ENCODE measurements at regions not wholly inside any gene's neighbourhood (a gene's known extent, or its start where the extent isn't known, plus 50 kb on each side); places are given as distances from the start of the nearest gene placed in this dataset.

DNA sequence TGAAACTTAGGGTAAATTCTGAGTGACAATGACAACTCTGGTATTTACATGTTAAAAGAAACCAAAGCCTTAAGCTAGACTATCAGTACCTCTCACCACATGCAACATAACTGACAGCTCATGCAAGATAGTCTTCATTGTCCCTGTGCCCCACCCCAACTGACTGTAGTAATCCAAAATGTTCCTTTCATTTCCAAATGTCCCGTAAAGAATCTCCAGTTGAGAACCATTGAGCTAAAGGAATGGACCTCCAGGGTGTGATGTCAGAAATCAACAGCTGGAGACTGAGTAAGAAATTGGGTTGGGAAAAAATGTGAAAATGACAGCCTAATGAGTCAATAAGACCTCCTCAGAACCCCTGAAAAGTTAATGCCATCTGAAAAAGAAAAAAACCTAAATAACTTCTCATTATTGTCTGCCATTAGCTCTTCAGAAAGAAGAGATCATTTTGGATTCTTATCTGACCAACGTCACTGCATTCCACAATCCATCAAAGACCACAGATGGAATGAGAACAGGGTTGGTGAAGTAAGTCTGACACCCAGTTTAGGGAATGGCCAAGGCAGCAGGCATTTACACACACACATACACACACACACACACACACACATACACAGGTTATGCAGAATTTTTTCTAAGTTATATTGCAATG is 51.7 kb upstream of the ACVR2A start:
- no peak for DNase-seq

DNA sequence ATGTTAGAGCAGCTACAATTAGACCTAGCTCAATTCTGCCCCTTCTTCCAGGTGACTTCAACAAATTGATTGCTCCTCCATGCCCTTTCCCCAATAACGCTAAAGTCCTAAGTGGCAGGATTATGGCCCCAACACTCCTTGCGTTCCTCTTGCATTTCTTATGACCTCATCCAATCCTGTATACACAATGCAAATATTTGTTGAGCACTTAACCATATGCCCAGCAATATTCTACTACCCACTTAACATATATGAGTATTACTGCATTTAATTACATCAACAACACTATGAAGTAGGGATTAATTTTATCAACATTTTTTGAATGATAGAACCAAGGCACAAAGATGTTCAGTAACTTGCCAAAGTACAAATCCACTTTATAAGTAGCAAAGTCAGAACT is 54.2 kb upstream of the ACVR2A start:
- DNase-seq = no peak

DNA sequence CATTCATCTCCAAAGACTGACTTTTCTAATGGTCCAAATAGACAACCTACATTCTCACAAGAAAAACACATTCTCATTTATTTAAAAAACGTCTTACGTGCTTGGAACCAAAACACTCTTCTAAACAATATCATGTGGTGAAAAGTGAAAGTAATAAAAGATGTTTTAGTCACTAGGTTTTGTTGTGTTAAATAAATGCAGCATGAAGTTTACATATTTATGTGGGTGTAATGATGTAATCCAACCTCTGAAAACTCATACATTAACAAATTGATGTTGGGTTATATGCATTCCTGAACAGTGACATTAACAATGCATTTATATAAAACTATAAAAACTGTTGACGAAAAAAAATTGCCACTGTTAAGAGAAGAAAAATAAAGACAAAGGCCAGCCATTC is 55.1 kb upstream of the ACVR2A start:
- DNase-seq = no peak

DNA sequence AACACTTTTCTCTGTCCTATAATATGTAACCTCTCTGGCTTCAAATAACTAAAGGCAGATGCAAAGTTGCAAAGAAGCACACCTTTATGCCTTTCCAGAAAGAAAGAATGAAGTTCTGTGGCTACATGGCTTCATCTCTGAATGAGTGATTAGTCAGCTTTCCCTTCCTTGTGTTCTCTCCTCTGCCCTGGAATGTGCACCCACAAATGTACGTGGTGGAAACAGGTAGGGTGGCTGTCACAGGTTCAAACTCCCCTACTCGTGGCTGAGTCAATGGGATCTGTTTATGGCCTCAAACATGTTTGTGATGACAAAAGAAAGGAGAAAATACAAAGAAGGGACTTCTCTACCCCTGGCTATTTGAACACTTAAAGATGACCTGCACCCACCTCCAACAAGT is 55.5 kb upstream of the ACVR2A start:
- no peak for DNase-seq

DNA sequence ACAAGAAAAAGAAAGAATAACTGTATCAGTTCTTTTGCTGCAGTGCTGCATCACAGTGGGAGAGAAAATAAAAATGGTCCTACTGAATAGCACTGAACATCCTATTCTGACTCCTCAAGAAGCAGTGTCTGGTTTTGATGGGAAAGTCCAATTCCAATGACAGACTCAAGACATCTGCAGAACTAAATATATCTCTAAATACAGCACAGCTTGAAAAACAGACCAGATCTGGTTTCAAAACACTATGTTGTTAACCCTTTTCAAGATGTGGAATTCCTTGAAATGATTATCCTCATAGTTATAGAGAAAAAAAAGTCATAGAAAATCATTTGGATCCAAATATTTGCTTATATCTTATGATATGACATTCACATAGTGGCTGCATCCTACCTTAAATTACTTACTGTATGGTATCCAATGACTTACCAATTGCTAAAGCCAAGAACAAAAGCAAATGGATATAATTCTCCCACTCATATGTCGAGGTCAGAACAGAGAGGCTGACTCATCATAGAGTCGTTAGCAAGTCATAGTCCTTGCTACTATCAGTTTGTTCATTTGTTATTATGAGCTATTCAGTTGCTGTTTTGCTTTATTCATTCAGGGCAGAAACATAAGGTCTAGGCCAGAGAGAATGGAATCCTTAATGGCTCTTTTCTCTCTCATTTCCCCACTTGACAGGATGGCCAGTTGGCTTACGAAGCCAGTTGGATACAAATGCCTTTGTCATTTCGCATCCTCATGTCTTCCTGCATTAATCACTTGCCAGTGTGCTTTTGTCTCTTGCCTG is 62.5 kb upstream of the ACVR2A start:
- DNase-seq = no peak

DNA sequence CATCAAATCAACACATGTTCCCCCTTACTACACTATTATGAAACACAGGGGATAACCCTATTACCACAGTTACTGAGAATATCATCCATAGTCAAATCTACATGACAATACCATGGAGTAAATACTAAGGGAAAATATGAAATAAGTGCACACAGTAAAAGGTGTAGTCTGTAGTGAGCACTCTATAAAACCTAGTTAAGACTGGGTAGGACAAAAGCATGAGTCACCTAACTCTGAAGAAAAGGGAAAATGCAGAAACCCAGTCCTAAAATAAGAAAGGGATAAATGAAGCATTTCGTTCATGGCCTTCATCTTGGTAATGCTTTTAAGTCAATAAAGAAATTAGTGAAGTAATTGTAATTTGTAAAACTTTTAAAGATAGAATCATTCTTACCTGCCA is 65.4 kb upstream of the ACVR2A start:
- DNase-seq = no peak

DNA sequence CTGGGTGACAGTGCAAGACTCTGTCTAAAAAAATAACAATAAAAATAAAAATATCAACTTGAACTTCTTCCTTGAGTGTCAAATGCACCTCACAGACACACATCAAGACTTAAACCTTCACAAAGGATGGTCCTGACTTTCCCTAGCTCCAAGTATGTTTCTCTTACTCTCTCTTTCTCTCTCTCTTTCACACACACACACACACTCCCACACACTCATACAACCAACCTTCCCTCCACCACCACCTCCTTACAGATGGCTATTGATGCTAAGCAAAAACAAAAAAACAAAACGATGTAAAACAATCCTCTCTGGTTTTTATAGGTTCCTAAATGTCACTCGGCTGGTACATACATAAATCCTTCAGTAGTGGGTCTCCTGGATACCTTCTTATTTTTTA is 67.4 kb upstream of the ACVR2A start:
- DNase-seq = no peak

DNA sequence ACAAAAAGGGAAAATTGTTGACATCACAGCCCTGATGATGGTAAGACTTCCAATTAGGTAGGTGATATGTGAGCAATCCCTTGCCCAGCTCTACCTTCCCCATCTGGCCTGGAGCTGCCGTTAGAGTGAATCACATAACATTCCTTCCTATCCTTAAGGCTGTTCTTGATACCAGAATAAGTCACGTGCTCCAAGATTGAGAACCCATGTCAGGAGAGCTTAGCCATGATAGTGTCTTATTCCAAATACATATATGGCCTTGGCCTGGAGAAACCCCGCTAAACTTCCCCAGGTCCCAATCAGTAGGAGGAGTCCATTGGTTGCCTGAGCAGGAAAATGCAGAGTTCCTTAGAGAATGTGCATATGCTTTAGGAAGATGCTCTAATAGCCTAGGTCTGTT is 70.0 kb upstream of the ACVR2A start:
- DNase-seq = no peak

DNA sequence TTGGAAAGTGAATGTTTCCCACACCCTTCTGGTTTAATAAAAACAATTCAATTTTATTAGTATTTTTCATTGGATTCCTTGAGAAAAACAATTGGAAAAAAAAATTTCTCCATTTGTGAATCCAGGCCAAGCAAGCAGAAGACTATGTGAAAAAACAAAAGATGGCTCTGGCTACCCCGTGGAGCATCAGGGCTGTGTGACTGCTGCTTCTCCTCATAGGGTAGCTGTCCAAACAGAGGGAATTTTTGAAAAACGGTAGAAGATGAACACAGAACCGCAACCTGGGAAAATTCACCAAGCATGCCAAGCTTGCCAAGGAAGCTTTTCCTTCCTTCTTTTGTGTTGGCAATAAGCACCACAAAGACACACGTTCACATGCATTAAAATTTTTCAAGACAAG is 71.3 kb upstream of the ACVR2A start:
- DNase-seq = no peak

DNA sequence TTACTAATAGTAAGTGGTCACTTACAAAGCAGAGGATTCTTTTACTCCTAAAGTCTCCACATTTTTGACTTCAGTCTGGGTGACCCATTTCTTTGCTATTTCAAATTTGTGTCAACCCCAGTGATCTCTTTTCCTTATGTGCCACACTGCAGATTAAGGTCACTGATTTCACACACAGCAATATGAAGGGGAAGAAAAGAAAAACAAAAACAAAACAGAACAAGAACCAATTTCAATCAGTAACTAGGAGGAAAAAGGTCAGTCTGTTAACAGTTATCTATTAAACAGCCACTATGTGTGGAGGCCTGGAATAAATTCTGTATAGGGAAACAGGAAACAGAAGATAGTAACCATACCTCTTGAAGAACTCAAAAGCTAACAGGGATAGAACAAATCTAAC is 72.0 kb upstream of the ACVR2A start:
- no peak for DNase-seq

DNA sequence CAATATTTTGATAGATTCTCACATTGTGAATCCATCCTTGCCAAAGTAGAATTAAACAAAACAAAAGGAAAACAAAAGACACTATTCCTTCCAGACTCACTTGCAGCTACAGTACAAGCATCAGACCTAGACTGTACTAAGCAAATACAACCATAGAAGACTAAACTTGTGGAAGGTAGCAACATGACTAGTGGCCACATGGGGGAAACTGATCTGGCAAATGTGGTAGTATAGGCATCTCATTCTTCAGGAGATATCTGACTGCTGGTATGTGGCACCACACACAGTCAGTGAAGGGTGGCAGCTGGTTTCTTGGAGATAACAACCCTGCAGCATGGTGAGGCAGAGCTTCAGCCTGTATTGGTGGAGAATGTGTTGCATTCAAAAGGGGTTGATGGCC is 81.0 kb upstream of the ACVR2A start:
- no peak for DNase-seq

DNA sequence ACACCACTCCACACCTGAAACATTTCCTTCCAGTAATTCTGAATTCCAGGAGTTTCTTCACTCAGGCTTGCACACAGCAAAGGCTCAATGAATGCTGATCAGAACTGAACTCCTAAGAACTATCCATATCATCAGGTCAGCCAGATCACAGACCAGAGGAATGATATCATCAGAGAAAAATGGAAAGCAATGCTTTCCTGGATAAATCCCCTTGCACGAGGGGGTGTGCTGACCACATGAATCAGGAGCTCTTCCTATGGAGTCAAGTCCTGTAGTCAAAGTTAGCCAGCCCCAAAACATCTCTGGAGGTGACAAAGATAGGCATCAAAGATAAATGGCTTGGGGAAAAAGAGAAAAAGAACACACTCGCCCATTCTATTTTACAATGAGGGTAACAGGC is 83.8 kb upstream of the ACVR2A start:
- DNase-seq = no peak

DNA sequence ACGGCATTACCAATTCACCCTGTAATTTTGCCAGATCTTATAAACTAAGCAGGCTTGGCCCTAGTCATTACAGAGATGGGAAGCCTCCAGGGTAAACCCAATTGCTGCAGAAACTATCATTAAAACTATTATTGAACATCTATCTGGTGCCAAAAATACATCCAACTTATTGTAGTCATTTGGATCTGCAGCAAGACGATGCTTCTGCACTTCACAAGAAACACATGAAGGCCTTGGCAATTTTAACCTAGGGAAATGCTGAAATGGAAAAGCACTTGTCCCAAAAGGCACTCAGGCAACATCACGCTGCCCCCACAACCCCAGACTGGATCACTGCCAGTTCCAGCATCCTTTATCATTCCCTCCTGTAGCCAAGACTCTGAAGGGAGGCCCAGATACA is 85.3 kb upstream of the ACVR2A start:
- DNase-seq = no peak

DNA sequence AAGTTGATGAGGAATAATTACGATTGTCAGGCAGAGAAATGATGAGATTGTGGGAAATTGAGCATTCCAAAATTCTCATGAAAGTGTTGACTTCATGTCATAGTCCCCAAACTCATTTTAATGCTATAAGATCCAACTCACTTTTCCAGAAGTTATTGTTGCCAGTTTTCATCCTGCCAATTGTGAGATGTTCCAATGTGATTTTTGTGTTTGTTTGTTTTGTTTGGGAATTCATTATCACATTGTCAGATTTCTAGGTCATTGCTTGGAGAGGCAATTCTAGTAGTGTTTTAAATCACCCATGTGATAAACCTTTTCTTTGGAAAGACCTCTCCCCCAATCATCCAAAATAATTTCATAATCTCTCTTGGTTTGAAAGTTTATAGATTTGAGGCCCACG is 86.0 kb upstream of the ACVR2A start:
- DNase-seq = no peak

DNA sequence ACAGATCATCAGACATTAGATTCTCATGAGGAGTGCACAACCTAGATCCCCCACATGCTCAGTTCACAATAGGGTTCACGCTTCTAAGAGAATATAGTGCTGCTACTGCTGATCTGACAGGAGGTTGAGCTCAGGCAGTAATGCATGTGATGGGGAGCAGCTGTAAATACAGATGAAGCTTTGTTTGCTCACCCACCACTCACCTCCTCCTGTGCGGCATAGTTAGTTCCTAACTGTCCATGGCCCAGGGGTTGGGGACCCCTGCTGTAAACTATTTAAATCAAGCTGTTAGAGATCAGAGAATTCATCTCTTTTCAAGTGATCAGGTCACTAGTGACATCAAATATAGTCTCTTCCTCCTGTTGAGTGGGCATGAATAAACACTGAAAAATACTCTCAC is 88.8 kb upstream of the ACVR2A start:
- DNase-seq = no peak

DNA sequence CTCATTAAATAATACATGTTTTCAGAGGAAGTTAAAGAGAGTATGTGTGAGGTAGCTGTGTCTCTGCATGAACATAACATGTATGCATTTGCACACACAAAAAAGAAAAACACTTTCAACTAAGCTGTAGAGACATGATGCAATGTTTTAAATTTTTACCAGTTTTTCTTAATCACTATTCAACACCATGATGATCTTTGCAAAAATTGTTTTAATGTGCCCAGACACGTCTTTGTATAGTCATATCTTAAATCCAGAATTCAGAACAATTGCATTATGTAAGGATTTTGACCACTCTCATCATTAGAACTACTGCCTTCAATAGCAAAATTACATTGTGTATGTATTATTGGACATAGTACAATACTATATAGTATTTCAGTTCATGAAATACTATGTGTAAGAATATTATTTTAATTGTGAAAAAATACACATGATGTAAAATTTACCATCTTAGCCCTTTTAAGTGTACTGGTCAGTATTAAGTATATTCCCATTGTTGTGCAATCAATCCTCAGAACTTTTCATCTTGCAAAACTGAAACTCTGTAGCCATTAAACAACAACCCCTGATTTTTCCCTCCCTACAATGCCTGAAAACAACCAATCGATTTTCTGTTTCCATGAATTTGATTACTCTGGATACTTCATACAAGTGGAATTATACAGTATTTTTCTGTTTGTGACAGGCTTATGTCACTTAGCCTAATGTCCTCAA is 104.5 kb upstream of the ACVR2A start:
- DNase-seq = no peak

DNA sequence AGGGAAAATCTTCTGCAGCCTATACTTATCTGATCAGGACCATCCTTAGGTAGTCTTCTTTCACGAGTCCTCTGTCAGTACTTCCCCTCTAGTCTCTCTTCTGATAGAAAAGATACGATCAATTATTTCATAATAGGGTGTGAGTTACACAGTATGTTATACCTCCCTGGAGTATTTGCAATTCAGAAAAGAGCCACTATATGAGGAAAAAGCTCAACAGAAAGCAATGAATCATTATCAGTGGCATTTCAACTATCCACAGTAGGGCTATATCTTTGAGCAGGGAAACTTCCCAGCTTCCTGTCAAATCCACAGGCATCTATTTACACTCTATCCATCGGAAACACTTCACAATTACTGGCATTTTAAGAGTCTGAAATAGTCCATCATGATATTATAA is 105.3 kb upstream of the ACVR2A start:
- DNase-seq = no peak

DNA sequence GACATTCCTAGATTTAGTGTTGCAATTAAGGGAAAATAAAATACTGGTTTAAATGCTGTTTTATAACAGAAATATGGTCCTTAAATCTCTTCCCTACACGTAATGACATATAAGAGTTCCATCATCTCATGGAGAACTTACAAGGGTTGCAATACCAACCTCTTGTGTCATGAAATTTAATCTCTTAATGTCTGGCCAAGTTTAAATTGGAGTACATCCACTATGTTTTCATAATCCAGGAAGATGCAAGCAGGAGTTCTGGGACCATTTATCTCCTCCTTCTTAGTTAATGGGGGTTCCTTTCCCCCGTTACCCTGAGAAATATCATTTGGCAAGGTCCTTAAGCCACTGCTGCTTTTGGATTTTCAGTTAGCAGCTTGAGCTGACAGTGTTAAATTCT is 126.0 kb upstream of the ACVR2A start:
- DNase-seq = no peak

DNA sequence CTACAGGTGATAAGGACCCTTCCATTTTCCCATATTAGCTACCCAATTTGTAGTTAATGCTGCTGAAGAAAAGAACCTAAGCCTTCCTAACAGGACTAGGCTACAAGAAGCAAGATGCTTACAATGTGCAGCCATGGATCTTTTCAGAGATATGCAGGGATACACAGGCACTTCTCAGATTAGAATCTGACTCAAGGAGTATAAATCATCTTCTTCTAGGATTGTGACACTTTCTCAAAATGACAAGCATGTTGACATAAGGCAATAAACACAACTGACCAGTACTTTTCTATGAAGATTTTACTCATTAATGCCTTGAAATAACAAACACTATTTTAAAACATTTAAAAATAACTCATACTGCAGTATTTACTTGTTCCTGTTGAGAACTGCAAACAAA is 127.9 kb upstream of the ACVR2A start:
- DNase-seq = no peak

DNA sequence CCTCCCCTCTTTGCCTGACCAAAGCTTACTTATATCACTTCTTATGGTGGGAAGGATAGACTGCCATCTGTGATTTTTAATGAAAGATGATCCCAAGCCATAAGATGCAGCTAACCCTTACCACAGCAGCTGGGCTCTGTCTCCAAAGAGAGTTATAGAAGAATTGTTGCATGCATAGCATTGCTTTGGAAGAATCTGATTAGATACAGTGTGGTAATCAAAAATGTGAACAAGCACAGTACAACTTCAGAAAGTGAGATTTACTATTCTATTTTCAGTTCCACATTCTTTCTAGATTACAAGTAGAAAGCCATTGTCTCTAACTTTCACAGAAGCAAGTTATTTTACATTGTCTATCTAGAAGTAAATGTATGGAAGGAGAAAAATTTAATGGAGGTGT is 129.0 kb upstream of the ACVR2A start:
- DNase-seq = no peak

DNA sequence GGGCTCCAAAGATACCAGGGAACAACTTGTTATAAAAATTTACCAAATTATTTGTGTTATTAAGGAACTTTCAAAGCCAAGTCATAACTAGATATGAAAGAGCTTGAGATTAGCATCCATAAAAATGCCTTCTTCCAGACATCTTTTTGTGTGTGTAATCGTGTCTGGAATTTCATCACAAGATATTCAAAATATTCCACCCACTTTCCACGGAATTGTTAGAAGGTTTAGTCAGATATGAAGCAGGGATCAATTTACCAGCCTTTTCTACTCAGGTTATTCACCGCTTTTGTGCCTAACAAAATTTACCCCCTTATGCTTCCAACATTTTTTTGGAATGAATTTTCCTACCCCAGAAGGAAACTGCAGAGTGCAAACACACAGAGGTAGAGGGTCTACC is 130.2 kb upstream of the ACVR2A start:
- no peak for DNase-seq

DNA sequence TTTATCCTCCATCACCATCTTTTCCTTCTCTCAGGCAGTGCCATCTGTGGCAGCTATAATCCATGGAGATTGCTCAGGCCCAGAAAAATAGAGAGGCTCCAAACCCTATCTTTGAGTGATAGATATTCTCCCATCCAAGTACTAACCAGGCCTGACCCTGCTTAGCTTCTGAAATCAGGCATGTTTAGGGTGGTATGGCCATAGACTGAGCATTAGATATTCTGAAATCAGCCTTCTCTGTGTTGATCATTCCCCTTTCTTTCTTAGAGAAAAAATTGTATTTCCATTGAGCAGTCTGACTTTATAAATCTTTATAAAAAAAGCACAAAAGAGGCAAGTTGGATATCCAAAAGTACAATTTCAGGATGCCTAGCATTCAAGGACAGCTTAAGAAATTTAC is 131.5 kb upstream of the ACVR2A start:
- no peak for DNase-seq

DNA sequence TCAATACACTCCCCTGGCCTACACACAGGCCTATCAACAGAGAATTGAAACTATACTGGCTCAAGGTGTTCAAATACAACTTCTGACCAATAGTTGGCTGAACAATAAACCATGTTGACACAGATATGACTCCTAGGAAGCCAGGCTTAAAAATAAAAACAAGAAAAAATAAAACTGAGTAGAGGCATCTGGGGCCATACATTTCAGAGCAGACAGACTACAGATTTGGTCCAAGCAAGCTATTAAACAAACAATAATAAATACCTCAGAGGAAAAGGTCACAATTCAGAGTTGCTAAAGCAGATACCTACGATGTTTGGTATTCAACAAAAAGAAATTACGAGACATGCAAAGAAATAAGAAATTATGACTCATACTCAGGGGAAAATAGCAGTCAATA is 132.8 kb upstream of the ACVR2A start:
- no peak for DNase-seq

DNA sequence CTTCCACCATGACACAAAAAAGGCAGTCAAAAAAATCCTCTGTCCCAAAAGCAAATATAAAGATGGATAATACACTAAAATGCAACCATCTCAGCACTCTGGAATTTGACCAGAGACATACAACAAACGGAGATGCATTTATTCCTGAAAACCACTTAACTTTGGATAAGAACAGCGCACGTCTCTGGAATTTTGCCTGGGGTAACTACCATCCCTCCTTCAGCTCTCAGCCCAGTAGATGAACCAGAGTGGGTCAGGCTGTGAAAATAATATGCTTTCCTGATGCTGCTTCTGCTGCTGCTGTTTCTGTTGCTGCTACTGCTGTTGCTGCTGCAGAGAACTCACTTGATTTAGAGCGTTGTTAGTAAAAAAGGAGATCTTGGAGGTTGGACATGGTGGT is 133.8 kb upstream of the ACVR2A start:
- DNase-seq = no peak

Data from GF-D8 (cell line).